ENCODE measurements at regions not wholly inside any gene's neighbourhood (a gene's known extent, or its start where the extent isn't known, plus 50 kb on each side); places are given as distances from the start of the nearest gene placed in this dataset.

- peak; percentile 47 to 73 (median 67) for DNase-seq
These were observed 160.7 kb upstream of the PCBD1 start for GRCh38 chr10:71048971-71049615.

- DNase-seq: no peak
These were observed 161.6 kb upstream of the PCBD1 start for GRCh38 chr10:71049994-71050393.

GRCh38 chr10:71052076-71052660, 160.2 kb upstream of the UNC5B start:
- DNase-seq: no peak

- no peak for DNase-seq
These were observed 159.7 kb upstream of the UNC5B start for GRCh38 chr10:71052708-71053107.

GRCh38 chr10:71053169-71053895, 159.0 kb upstream of the UNC5B start:
- DNase-seq: no peak

- DNase-seq: no peak
These were observed 154.1 kb upstream of the UNC5B start for GRCh38 chr10:71058308-71058707.

GRCh38 chr10:71059054-71059818, 153.1 kb upstream of the UNC5B start:
- DNase-seq: no peak

GRCh38 chr10:71059943-71060342, 152.4 kb upstream of the UNC5B start:
- DNase-seq: no peak

- no peak for DNase-seq
These were observed 151.6 kb upstream of the UNC5B start for GRCh38 chr10:71060476-71061426.

- DNase-seq: no peak
These were observed 150.9 kb upstream of the UNC5B start for GRCh38 chr10:71061472-71061871.

GRCh38 chr10:71062156-71062555, 150.2 kb upstream of the UNC5B start:
- no peak for DNase-seq

- no peak for DNase-seq
These were observed 149.0 kb upstream of the UNC5B start for GRCh38 chr10:71063401-71063800.

GRCh38 chr10:71064413-71065118, 147.8 kb upstream of the UNC5B start:
- DNase-seq: peak in 3 of 4 experiments; percentile 34 to 39 (median 37)

GRCh38 chr10:71065659-71066058, 146.7 kb upstream of the UNC5B start:
- DNase-seq: no peak

- no peak for DNase-seq
These were observed 145.8 kb upstream of the UNC5B start for GRCh38 chr10:71066600-71066999.

GRCh38 chr10:71067098-71067740, 145.2 kb upstream of the UNC5B start:
- peak; percentile 74 to 83 (median 79) for DNase-seq

GRCh38 chr10:71068861-71069271, 143.5 kb upstream of the UNC5B start:
- DNase-seq: no peak

GRCh38 chr10:71069909-71070666, 142.3 kb upstream of the UNC5B start:
- DNase-seq: no peak

GRCh38 chr10:71070741-71071140, 141.6 kb upstream of the UNC5B start:
- DNase-seq: no peak
